Activated naive CD4-positive, alpha-beta T cell treated with anti-CD3 and anti-CD28 coated beads, Interleukin-2, amount 50 U/mL, for 72 hours (primary cell): ENCODE measurements at regions not wholly inside any gene's neighbourhood (a gene's known extent, or its start where the extent isn't known, plus 50 kb on each side); places are given as distances from the start of the nearest gene placed in this dataset.
A peak's percentile ranks its signal among the peaks of the same experiment; 100 is the strongest.
"Not testable (repeated sequence)": the region's sequence is repeated elsewhere in the genome, so short reads cannot be mapped to it uniquely, and the experiment has no call there.

ENCODE experiments used
- ATAC-seq, 2 donors: fragments of 150-1000 bp; cut with Tn5 transposase; 2 replicates each; pipeline ENCODE4 v1.10.0; 2021; ENCODE audit warnings: mild to moderate bottlenecking in 2 of 2, moderate library complexity in 2 of 2
- DNase-seq, 2 donors: peaks; one replicate each; pipeline ENCODE4 v3.0.0; 2021 to 2022; ENCODE audit warnings: low spot score in 2 of 2
- H3K27ac Mint-ChIP-seq, 2 donors: one replicate each; pipeline ENCODE4 v1.8.0; 2022; ENCODE audit warnings: mild to moderate bottlenecking in 2 of 2, mixed read lengths in 2 of 2
- H3K36me3 Mint-ChIP-seq, 2 donors: one replicate each; pipeline ENCODE4 v1.8.0; 2022; ENCODE audit warnings: mixed read lengths in 2 of 2
- H3K9me3 Mint-ChIP-seq, 2 donors: one replicate each; pipeline ENCODE4 v1.8.0; 2022; ENCODE audit warnings: mixed read lengths in 2 of 2

DNA sequence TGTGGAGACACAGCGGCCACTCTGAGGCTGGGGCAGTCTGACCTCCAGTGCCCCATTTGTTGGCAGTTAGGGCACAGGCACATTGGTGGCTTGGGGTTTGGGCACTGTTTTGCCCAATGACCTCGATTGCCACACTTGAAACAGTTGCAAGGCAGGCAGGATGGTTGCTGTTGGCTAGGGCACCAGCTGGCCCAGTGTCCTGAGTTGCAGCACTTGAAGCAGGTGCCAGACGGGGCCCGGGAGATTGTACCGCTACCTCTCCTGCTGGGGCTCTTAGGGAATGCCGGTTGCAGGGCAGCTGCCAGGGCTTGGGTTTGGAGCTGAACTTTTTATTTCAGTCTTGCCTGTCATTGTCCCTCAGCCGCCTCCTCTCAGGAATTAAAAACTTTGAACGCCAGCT, 252.2 kb upstream of the HSFY1 start:
- DNase-seq, ATAC-seq, H3K9me3 Mint-ChIP-seq, H3K36me3 Mint-ChIP-seq, H3K27ac Mint-ChIP-seq: not testable (repeated sequence)

GRCh38 chrY:18298461-18298860, 248.1 kb upstream of the HSFY1 start:
- not testable (repeated sequence) for H3K27ac Mint-ChIP-seq, H3K36me3 Mint-ChIP-seq, ATAC-seq, DNase-seq, H3K9me3 Mint-ChIP-seq

- not testable (repeated sequence) for H3K27ac Mint-ChIP-seq, DNase-seq, ATAC-seq, H3K36me3 Mint-ChIP-seq, H3K9me3 Mint-ChIP-seq
Observed at GRCh38 chrY:18306344-18306743, 240.2 kb upstream of the HSFY1 start.

- H3K9me3 Mint-ChIP-seq, H3K27ac Mint-ChIP-seq, ATAC-seq, H3K36me3 Mint-ChIP-seq, DNase-seq: not testable (repeated sequence)
Observed at GRCh38 chrY:18311853-18312252, 234.7 kb upstream of the HSFY1 start.

DNA sequence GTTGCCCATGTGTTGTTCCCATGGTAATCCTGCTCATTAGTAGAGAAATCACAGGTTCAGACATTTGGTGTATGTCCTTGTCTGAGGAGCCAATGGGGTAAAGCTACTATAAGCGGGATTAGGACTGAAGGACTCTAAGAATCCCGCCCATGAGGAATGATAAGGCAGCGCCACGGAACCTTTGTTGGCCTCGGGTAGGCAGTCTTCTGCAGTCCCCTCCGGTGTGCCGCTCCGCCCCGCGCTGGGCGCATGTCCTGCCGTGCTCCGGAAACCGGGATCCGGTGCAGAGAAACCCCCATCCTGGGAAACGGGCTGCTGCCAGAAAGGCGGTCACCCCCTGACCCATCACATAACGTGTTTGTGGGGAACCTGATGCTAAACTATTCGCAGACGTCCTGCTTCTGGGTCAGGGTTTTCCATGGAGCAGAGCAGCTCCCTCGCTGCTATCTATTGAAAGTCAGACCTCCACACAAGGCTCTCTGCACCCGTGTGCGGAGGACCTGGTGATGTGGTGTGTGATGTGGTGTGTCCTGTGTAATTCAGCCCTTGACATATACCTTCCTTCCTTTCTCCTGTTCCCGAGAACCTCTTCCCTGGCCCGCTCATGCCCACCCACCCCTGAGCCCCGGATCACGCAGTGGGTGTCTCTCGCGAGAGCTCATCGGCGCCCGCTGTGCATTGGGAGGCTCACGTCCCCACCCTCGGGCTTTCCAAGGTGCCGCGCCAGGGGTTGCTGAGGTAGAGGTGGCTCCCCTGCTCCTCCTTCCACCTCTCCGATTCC, 220.8 kb upstream of the HSFY1 start:
- not testable (repeated sequence) for H3K36me3 Mint-ChIP-seq, DNase-seq, H3K9me3 Mint-ChIP-seq, H3K27ac Mint-ChIP-seq
- peak; percentile 57 to 59 for ATAC-seq

- H3K27ac Mint-ChIP-seq, H3K36me3 Mint-ChIP-seq, DNase-seq, H3K9me3 Mint-ChIP-seq: not testable (repeated sequence)
- peak; percentile 56 to 67 for ATAC-seq
Observed at GRCh38 chrY:18326280-18326875, 220.1 kb upstream of the HSFY1 start.

DNA sequence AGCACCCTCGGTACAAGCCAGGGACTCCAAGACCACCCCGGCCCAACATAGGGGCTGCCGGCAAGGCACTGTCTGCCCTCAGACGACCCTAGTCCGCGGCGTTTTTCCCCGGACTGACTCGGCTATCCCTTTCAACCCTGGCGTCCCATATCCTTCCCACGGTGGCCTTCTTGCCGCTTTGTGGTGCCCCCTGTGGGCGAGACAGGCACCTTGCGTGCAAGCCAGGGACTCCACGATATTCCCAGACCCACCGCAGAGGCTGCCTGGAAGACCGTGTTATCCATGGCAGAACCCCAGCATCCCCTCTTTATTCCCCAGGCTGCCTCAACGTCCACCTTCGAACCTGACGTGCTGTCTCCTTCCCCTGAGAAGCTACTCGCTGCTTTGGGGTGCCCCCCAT, 204.0 kb upstream of the HSFY1 start:
- ATAC-seq, H3K36me3 Mint-ChIP-seq, DNase-seq: not testable (repeated sequence)

More for the DNA sequence above, 204.0 kb upstream of the HSFY1 start:
- H3K9me3 Mint-ChIP-seq, H3K27ac Mint-ChIP-seq: not testable (repeated sequence)
